GM18951 (cell line): ENCODE measurements at regions not wholly inside any gene's neighbourhood (a gene's known extent, or its start where the extent isn't known, plus 50 kb on each side); places are given as distances from the start of the nearest gene placed in this dataset.

Experiments
- POLR2A ChIP-seq: IDR thresholded peaks from 4 replicates; pipeline ENCODE4 v1.6.1; 2011; ENCODE audit warnings: mild to moderate bottlenecking; ENCODE audit not compliant: insufficient read length, insufficient read depth; ENCODE audit errors: extremely low read depth
- in situ Hi-C: fragments of 300-500 bp; cut with MboI; formaldehyde crosslinking; loops from one replicate; pipeline ENCODE4 v1.12.0; 2022; ENCODE audit warnings: low sequenced_read_pairs, mixed read lengths, inconsistent platforms; ENCODE audit not compliant: unreplicated experiment

DNA sequence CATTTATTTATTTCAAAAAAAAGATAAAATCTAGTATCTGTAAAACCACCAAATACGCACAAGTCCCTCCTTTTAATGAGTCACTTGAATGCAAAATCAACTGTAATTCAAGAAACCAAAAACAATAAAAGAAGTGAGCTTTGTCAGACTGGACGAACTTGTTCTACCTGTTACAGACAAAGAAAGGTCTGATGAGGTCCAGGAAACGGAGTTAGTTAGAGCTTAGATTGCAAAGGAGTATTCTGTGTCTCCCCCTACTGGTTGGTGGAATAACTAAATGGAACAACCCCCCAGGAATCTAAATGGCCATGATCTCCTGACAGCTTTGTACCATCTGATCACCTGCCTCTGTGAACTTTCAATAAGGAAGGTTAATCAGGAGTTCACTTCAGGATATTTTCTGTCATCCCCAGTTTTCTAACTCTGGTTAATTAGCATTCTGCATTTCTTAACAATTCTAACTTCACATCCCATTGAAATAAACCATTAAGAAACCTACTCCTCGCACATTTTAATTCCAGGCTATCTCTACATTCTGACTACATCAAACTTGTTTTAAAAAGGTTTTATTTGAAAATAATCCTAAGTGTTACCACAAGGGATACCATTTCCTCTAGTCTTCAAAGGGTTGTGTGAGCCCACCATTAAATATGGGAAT lies 333.0 kb upstream of the SATB1 start:
- TF ChIP-seq POLR2A = no peak
- in situ Hi-C loops = loop anchor here (10.0 kb wide), 1 partner anchor 193 kb away; no protein-coding TSS in a partner anchor

GRCh38 chr3:18757476-18757875 lies 332.3 kb upstream of the SATB1 start:
- no peak for TF ChIP-seq POLR2A
- in situ Hi-C loops = loop anchor here (10.0 kb wide), 1 partner anchor 193 kb away; no protein-coding TSS in a partner anchor

- in situ Hi-C loops = loop anchor here (10.0 kb wide), 1 partner anchor 188 kb away; no protein-coding TSS in a partner anchor
- TF ChIP-seq POLR2A = no peak
Measured at GRCh38 chr3:18752273-18752934, 327.3 kb upstream of the SATB1 start.

DNA sequence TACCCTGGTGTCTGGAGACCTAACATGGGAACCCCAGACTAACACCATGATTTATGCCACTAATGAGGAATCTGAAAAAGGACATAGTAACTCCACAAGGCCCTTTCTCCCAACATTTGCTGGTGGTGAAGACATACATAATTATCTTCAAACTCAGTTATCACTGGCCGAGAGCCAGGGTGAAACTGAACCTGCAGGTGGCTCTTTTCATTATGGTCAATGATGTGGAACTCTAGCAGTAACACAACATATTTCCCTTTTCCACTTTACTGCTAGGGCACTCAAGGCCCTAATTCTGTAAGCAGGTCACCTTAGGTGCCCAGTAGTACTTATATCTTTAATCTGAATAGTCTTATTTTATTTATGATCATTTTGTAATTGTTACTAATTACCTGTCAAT lies 326.4 kb upstream of the SATB1 start:
- no peak for TF ChIP-seq POLR2A
- in situ Hi-C loops = loop anchor here (10.0 kb wide), 1 partner anchor 187 kb away; no protein-coding TSS in a partner anchor

DNA sequence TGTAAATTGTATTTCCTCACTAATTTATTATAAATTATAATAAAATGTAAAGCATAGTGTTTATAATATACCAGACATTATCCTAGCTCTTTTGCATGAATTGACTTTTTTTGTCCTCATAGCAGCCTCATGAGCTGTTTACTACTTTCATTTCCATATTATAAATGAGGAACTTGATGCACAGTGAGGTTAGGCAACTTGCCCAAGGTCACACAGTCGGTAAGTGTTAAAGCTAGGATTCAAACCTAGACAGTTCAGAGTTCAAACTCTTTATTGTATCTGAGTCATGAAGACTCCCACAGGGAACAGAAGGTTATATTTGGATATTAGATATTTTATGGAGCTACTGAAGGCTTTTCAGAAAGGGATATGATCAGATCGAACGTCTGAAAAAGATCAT lies 322.2 kb upstream of the SATB1 start:
- no peak for TF ChIP-seq POLR2A

GRCh38 chr3:18745472-18745871 lies 320.3 kb upstream of the SATB1 start:
- in situ Hi-C loops = no loop called here
- no peak for TF ChIP-seq POLR2A

More for the DNA sequence above, 322.2 kb upstream of the SATB1 start:
- in situ Hi-C loops = no loop called here

- in situ Hi-C loops = no loop called here
- no peak for TF ChIP-seq POLR2A
Measured at GRCh38 chr3:18744472-18744871, 319.3 kb upstream of the SATB1 start.

DNA sequence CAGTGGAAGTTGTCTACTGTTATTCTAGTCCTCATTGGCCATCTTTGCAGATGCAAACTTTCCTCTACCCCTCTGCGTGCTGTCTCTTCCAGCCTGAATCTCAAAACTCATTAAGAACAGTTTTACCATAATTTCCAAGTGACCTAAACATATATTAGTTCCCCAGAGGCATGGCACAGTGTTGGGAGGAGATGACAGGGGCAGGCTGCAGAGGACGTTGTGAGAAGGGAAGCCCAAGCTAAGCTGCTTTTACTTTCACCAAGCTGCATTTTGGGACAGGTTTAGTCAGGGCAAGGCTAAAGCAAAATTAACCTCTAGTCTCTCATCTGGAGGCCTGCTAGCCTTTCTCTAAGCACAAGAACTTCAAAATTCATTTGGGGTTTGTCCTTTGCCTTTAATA lies 318.6 kb upstream of the SATB1 start:
- in situ Hi-C loops = no loop called here
- TF ChIP-seq POLR2A = no peak

- TF ChIP-seq POLR2A = no peak
- in situ Hi-C loops = no loop called here
Measured at GRCh38 chr3:18740631-18741583, 315.8 kb upstream of the SATB1 start.

GRCh38 chr3:18739099-18739433 lies 313.9 kb upstream of the SATB1 start:
- no peak for TF ChIP-seq POLR2A
- in situ Hi-C loops = no loop called here

GRCh38 chr3:18738393-18739098 lies 313.4 kb upstream of the SATB1 start:
- in situ Hi-C loops = no loop called here
- TF ChIP-seq POLR2A = no peak

DNA sequence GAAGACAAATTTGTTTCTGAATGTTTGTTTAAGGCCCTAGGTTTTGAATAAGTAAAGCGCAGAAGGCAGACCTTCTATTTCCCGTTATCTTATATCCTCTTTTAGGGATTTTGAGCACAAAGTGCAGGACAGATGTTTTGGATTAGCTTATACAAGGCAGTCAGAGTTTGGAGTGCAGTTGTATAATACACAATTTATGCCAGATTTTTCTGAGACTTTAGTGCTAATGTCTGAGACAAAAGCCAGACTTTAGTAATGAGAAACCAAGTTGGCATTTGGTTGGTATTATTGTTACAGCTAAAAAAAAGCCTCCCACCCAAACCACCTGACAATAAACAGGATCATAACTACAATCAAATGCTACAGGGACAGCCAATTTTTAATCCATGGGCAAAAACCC lies 309.9 kb upstream of the SATB1 start:
- no peak for TF ChIP-seq POLR2A
- in situ Hi-C loops = no loop called here

DNA sequence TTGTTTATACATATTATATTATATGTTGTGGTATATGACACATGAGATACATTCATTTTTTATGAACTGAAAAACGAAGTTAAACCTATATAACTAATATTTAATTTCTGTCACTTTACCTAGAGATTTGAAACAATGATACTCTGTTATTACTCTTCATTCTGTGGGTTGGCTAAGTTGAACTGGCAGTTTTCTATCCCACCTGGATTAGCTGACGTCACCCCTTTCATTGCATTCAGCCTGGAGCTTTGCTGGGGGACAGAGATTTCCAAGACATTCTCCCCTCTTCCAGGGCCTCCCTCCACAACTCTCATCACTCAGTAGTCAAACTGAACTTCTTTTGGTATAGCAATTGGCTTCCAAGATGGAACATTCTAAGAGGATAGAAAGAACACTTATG lies 309.2 kb upstream of the SATB1 start:
- in situ Hi-C loops = no loop called here
- TF ChIP-seq POLR2A = no peak
